OCI-LY3 (cell line): ENCODE measurements at regions not wholly inside any gene's neighbourhood (a gene's known extent, or its start where the extent isn't known, plus 50 kb on each side); places are given as distances from the start of the nearest gene placed in this dataset.

Experiments
- CTCF ChIP-seq: fragments of 200-600, 300-600 bp; sonication (generic); IDR thresholded peaks from 2 replicates; pipeline ENCODE4 v1.5.1; 2014; ENCODE audit warnings: antibody characterized with exemption, low read length, low read depth
- EZH2phosphoT487 ChIP-seq: fragments of 200-600 bp; shearing (Covaris generic); IDR thresholded peaks from 2 replicates; pipeline ENCODE4 v1.6.1; 2018; ENCODE audit warnings: antibody characterized with exemption, mixed run types, low read depth

GRCh38 chr7:156534925-156535324 is 105.6 kb upstream of the RNF32 start:
- TF ChIP-seq CTCF (no peak), EZH2phosphoT487 (no peak)
